GM12892 (cell line): ENCODE measurements at regions not wholly inside any gene's neighbourhood (a gene's known extent, or its start where the extent isn't known, plus 50 kb on each side); places are given as distances from the start of the nearest gene placed in this dataset.

Experiments
- POLR2A ChIP-seq: IDR thresholded peaks from 2 replicates; pipeline ENCODE4 v1.6.1; 2011; ENCODE audit warnings: low read depth, low read length, control low read depth
- TAF1 ChIP-seq: IDR thresholded peaks from 2 replicates; pipeline ENCODE4 v1.6.1; 2011; ENCODE audit warnings: low read depth, mild to moderate bottlenecking, control low read depth, low read length, borderline replicate concordance

DNA sequence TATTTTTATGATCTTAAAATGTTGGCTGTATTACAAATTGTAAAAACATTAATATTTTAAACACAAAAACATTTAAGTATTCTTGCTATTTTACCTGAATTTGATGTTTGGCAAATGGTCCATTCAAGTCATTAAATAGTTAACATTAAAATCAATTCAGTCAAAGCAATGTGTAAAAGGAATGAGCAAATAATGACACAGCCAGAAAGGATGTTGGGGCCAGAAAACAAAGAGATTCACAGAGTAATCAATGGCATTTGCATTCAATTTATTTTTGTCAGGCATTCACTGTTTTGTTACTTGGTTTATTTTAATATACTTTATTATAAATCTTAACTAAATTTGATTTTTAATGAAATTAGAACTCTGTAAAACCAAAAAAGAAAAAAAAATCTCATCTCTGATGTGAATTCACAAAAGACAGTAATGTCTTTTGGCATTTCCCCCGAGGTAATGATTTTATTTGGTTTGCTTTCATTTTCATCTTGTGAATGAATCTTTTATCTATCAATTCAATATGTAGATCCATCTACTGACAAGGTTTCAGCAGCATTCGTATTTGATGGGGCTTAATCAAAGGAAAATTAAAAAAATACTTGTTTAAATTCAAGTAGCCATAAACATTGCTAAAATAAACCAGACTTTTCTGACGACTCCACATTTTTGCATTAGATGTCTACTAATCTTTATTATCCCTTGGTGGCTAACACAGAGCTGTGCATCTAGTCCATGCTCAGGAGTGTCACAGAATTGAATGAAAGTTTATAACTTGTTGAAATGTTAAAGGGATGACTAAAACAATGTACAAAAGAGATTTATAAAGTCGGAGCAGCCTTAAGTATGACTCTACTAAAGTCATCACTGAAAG lies 866.7 kb upstream of the GJE1 start:
- TF ChIP-seq TAF1 (no peak), POLR2A (no peak)
